ENCODE measurements at regions not wholly inside any gene's neighbourhood (a gene's known extent, or its start where the extent isn't known, plus 50 kb on each side); places are given as distances from the start of the nearest gene placed in this dataset.

DNA sequence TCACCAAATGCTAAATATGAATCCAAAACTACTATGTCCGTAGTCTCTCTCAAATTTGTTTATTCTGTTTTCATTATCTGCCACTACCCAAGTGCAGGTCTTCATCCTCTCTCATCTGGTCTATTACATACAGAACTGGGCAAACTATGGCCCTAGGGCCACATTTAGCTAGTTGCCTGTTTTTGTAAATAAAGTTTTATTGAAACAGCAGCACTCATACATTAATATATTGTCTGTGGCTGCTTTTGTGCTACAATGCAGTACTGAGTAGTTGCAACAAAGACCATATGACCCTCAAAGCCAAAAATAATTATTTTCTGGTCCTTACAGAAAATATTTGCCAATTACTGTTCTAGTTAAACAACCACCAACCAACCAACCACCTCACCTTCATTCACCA, 172.2 kb upstream of the NCKAP5 start:
- Histone ChIP-seq H4K20me1 (ENCODE audit: insufficient read depth, low read length) (no peaks in the 10 kb centered on the region), H2BK20ac (ENCODE audit: low read depth, low read length) (no peak overlapping the region; the same call in 1 of the 2 replicates), H3K14ac (replicated peaks; ENCODE audit: low read depth, low read length) (no peak overlapping the region), H3K9me1 (ENCODE audit: insufficient read depth, low read length) (peaks cover 3% of the 10 kb centered on the region; the same call in 1 of the 2 replicates), H2AK5ac (ENCODE audit: low read depth, low read length) (no peak overlapping the region), H3K4ac (ENCODE audit: low read depth, low read length) (no peak overlapping the region), H3K18ac (ENCODE audit: low read depth, low read length) (no peak overlapping the region), H3K56ac (ENCODE audit: extremely low read depth, insufficient read depth, low read length) (no peak overlapping the region), H3K9ac (ENCODE audit: low read depth, low read length) (no peak overlapping the region), H3K27ac (ENCODE audit: insufficient read depth, low read length) (no peak overlapping the region), H3K4me2 (ENCODE audit: low read depth, low read length) (no peak overlapping the region), H3K4me1 (ENCODE audit: control insufficient read depth, insufficient read depth, low read length) (peaks cover 6% of the 10 kb centered on the region), H2AFZ (replicated peaks; ENCODE audit: low read length, poor library complexity) (no peak overlapping the region), H3K4me3 (ENCODE audit: insufficient read depth, low read depth, low read length) (no peak overlapping the region), H2BK15ac (ENCODE audit: low read depth, low read length) (no peak overlapping the region), H3K36me3 (ENCODE audit: control insufficient read depth, insufficient read depth, low read length) (no peaks in the 10 kb centered on the region), H2AK9ac (replicated peaks; ENCODE audit: low read depth, low read length, poor library complexity) (no peak overlapping the region), H4K5ac (ENCODE audit: low read depth, low read length) (no peak overlapping the region), H3K9me3 (ENCODE audit: control insufficient read depth, insufficient read depth, low read length) (no peaks in the 10 kb centered on the region), H3K79me1 (ENCODE audit: low read depth in 1 of 2, low read length in 2 of 2) (no peaks in the 10 kb centered on the region), H3K23ac (ENCODE audit: low read depth, low read length) (no peak overlapping the region), H4K91ac (ENCODE audit: insufficient read depth, low read depth, low read length) (no peak overlapping the region), H2BK5ac (ENCODE audit: low read depth, low read length, poor library complexity, severe bottlenecking) (no peak overlapping the region), H4K8ac (ENCODE audit: low read depth in 2 of 2, low read length in 2 of 2) (no peak overlapping the region), H2BK120ac (ENCODE audit: low read depth, low read length) (no peak overlapping the region), H3K27me3 (ENCODE audit: control insufficient read depth, insufficient read depth, low read length) (no peaks in the 10 kb centered on the region)
- BruUV-seq (replicated peaks): no TSS peak
- in situ Hi-C loops (cut with MboI; ENCODE audit: low sequenced_read_pairs): no loop called here
- intact Hi-C loops (cut with micrococcal nuclease): no loop called here
- no peak for TF ChIP-seq CEBPB (IDR thresholded peaks at IDR 0.05; ENCODE audit: low read depth, low read length)
- TF ChIP-seq POLR2A (IDR thresholded peaks at IDR 0.05; ENCODE audit: low read depth, low read length): no peak
- TF ChIP-seq RCOR1 (IDR thresholded peaks at IDR 0.05; ENCODE audit: insufficient replicate concordance, low read length): no peak
- TF ChIP-seq CHD1 (IDR thresholded peaks at IDR 0.05; ENCODE audit: low read depth, low read length): no peak
- no peak for TF ChIP-seq FOS (IDR thresholded peaks at IDR 0.05; ENCODE audit: low read depth, low read length)
- no peak for TF ChIP-seq SMC3 (IDR thresholded peaks at IDR 0.05; ENCODE audit: low read depth, low read length)
- no peak for TF ChIP-seq NFE2L2 (IDR thresholded peaks at IDR 0.05; ENCODE audit: low read depth, low read length)
- TF ChIP-seq, protein P1, sequence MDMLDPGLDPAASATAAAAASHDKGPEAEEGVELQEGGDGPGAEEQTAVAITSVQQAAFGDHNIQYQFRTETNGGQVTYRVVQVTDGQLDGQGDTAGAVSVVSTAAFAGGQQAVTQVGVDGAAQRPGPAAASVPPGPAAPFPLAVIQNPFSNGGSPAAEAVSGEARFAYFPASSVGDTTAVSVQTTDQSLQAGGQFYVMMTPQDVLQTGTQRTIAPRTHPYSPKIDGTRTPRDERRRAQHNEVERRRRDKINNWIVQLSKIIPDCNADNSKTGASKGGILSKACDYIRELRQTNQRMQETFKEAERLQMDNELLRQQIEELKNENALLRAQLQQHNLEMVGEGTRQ (IDR thresholded peaks at IDR 0.05; ENCODE audit: low read depth, low read length): no peak
- TF ChIP-seq MAFK (IDR thresholded peaks at IDR 0.05; ENCODE audit: low read depth, low read length): no peak
- TF ChIP-seq RFX5 (IDR thresholded peaks at IDR 0.05; ENCODE audit: low read depth, low read length): no peak
- TF ChIP-seq, protein P2, sequence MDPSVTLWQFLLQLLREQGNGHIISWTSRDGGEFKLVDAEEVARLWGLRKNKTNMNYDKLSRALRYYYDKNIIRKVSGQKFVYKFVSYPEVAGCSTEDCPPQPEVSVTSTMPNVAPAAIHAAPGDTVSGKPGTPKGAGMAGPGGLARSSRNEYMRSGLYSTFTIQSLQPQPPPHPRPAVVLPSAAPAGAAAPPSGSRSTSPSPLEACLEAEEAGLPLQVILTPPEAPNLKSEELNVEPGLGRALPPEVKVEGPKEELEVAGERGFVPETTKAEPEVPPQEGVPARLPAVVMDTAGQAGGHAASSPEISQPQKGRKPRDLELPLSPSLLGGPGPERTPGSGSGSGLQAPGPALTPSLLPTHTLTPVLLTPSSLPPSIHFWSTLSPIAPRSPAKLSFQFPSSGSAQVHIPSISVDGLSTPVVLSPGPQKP (IDR thresholded peaks at IDR 0.05; ENCODE audit: borderline replicate concordance, low read depth, low read length): no peak
- TF ChIP-seq, protein P3, sequence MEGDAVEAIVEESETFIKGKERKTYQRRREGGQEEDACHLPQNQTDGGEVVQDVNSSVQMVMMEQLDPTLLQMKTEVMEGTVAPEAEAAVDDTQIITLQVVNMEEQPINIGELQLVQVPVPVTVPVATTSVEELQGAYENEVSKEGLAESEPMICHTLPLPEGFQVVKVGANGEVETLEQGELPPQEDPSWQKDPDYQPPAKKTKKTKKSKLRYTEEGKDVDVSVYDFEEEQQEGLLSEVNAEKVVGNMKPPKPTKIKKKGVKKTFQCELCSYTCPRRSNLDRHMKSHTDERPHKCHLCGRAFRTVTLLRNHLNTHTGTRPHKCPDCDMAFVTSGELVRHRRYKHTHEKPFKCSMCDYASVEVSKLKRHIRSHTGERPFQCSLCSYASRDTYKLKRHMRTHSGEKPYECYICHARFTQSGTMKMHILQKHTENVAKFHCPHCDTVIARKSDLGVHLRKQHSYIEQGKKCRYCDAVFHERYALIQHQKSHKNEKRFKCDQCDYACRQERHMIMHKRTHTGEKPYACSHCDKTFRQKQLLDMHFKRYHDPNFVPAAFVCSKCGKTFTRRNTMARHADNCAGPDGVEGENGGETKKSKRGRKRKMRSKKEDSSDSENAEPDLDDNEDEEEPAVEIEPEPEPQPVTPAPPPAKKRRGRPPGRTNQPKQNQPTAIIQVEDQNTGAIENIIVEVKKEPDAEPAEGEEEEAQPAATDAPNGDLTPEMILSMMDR (conservative IDR thresholded peaks at IDR 0.05; ENCODE audit: low read depth, low read length): no peak
- no peak for TF ChIP-seq RAD21 (IDR thresholded peaks at IDR 0.05; ENCODE audit: low read length)
- DNase-seq (no peak), ATAC-seq (ENCODE audit: low read depth) (no peak)
- no CpG with 5 or more reads among the region's 1 CpG for WGBS, 2 experiments (ENCODE audit: extremely low coverage in 2 of 2, insufficient read length in 1 of 2)
- ChIA-PET POLR2A (ENCODE audit: unreplicated experiment) (no interaction called here), CTCF (no interaction called here)
- dilution Hi-C loops (cut with HindIII; ENCODE audit: low sequenced_read_pairs, unreplicated experiment): no loop called here
